IMR-90 (cell line): ENCODE measurements at regions not wholly inside any gene's neighbourhood (a gene's known extent, or its start where the extent isn't known, plus 50 kb on each side); places are given as distances from the start of the nearest gene placed in this dataset.

Experiments used
- ATAC-seq: fragments of 200-7000 bp; cut with Tn5 transposase; 2 replicates; pipeline ENCODE4 v1.9.1; 2020; ENCODE audit warnings: low read depth, mild to moderate bottlenecking, moderate library complexity
- BruUV-seq: library from RNA; stranded (reverse); fragments of 400-500 nt; replicated peaks from 2 replicates; lab custom pipeline; 2021; lab: Mats Ljungman, UMichigan
- CTCF ChIA-PET: fragments of 300-600 bp; formaldehyde crosslinking; extraction: SDS; loops from one replicate; lab custom pipeline; 2021; ENCODE audit warnings: antibody characterized with exemption; lab: Yijun Ruan, JAX
- POLR2A ChIA-PET: fragments of 300-600 bp; sonication (Branson Sonifier 250); formaldehyde crosslinking; loops from one replicate; lab custom pipeline; 2022; ENCODE audit warnings: antibody characterized with exemption; ENCODE audit not compliant: unreplicated experiment; lab: Charles Lee
- DNase-seq: peaks from one replicate; pipeline ENCODE4 v3.0.0; 2013
- H2AFZ ChIP-seq: replicated peaks from 2 replicates; pipeline ENCODE3; 2013; ENCODE audit warnings: low read length, mild to moderate bottlenecking; ENCODE audit not compliant: poor library complexity
- H2AK5ac ChIP-seq: 2 replicates; pipeline ENCODE4 v1.6.1; 2013; ENCODE audit warnings: low read depth, low read length, inconsistent platforms
- H2AK9ac ChIP-seq: replicated peaks from 2 replicates; pipeline ENCODE3; 2013; ENCODE audit warnings: mild to moderate bottlenecking, low read depth, low read length, moderate library complexity; ENCODE audit not compliant: poor library complexity
- H2BK120ac ChIP-seq: 2 replicates; pipeline ENCODE4 v1.6.1; 2013; ENCODE audit warnings: low read depth, low read length, inconsistent platforms
- H2BK15ac ChIP-seq: 3 replicates; pipeline ENCODE4 v1.6.1; 2013; ENCODE audit warnings: low read depth, low read length, inconsistent platforms
- H2BK20ac ChIP-seq: 2 replicates; pipeline ENCODE4 v1.6.1; 2013; ENCODE audit warnings: low read depth, mild to moderate bottlenecking, inconsistent platforms, low read length, moderate library complexity
- H2BK5ac ChIP-seq: 2 replicates; pipeline ENCODE4 v1.6.1; 2013; ENCODE audit warnings: mild to moderate bottlenecking, low read depth, low read length, inconsistent platforms; ENCODE audit not compliant: poor library complexity, severe bottlenecking
- H3K14ac ChIP-seq: replicated peaks from 2 replicates; pipeline ENCODE4 v1.6.1; 2013; ENCODE audit warnings: low read depth, low read length, inconsistent platforms
- H3K18ac ChIP-seq: 2 replicates; pipeline ENCODE4 v1.6.1; 2013; ENCODE audit warnings: low read depth, low read length, control low read depth
- H3K23ac ChIP-seq: 2 replicates; pipeline ENCODE4 v1.6.1; 2013; ENCODE audit warnings: low read depth, low read length, inconsistent platforms
- H3K27ac ChIP-seq: 2 replicates; pipeline ENCODE4 v1.5.1; 2013; ENCODE audit warnings: mild to moderate bottlenecking, control low read depth, low read length; ENCODE audit not compliant: insufficient read depth
- H3K27me3 ChIP-seq: 2 replicates; pipeline ENCODE4 v1.6.1; 2013; ENCODE audit warnings: low read length; ENCODE audit not compliant: control insufficient read depth, insufficient read depth
- H3K36me3 ChIP-seq: 2 replicates; pipeline ENCODE4 v1.6.1; 2013; ENCODE audit warnings: low read length, mixed read lengths; ENCODE audit not compliant: control insufficient read depth, insufficient read depth
- H3K4ac ChIP-seq: 2 replicates; pipeline ENCODE4 v1.6.1; 2013; ENCODE audit warnings: low read depth, low read length, inconsistent platforms
- H3K4me1 ChIP-seq: 2 replicates; pipeline ENCODE4 v1.6.1; 2013; ENCODE audit warnings: low read length, mixed read lengths; ENCODE audit not compliant: control insufficient read depth, insufficient read depth
- H3K4me2 ChIP-seq: 2 replicates; pipeline ENCODE4 v1.6.1; 2013; ENCODE audit warnings: low read depth, mild to moderate bottlenecking, control low read depth, low read length, moderate library complexity
- H3K4me3 ChIP-seq: 2 replicates; pipeline ENCODE4 v1.5.1; 2013; ENCODE audit warnings: low read depth, mild to moderate bottlenecking, control low read depth, low read length, moderate library complexity; ENCODE audit not compliant: insufficient read depth
- H3K56ac ChIP-seq: 2 replicates; pipeline ENCODE4 v1.6.1; 2013; ENCODE audit warnings: low read length, inconsistent platforms; ENCODE audit not compliant: insufficient read depth; ENCODE audit errors: extremely low read depth
- H3K79me1 ChIP-seq, 2 experiments: 2 replicates each; pipeline ENCODE4 v1.6.1; 2013; ENCODE audit warnings: low read length in 2 of 2, inconsistent platforms in 1 of 2, low read depth in 1 of 2
- H3K9ac ChIP-seq: 2 replicates; pipeline ENCODE4 v1.6.1; 2013; ENCODE audit warnings: low read depth, low read length, control low read depth
- H3K9me1 ChIP-seq: 2 replicates; pipeline ENCODE4 v1.6.1; 2013; ENCODE audit warnings: low read length, inconsistent platforms; ENCODE audit not compliant: insufficient read depth
- H3K9me3 ChIP-seq: 2 replicates; pipeline ENCODE4 v1.6.1; 2013; ENCODE audit warnings: low read length; ENCODE audit not compliant: control insufficient read depth, insufficient read depth
- H4K20me1 ChIP-seq: 2 replicates; pipeline ENCODE4 v1.6.1; 2013; ENCODE audit warnings: low read length, inconsistent platforms; ENCODE audit not compliant: insufficient read depth
- H4K5ac ChIP-seq: 2 replicates; pipeline ENCODE4 v1.6.1; 2013; ENCODE audit warnings: mild to moderate bottlenecking, low read depth, low read length, control low read depth
- H4K8ac ChIP-seq, 2 experiments: 2 replicates each; pipeline ENCODE4 v1.6.1; 2013; ENCODE audit warnings: low read depth in 2 of 2, low read length in 2 of 2, control low read depth in 1 of 2, inconsistent platforms in 1 of 2
- H4K91ac ChIP-seq: 2 replicates; pipeline ENCODE4 v1.6.1; 2013; ENCODE audit warnings: low read depth, low read length, inconsistent platforms; ENCODE audit not compliant: insufficient read depth
- BHLHE40 ChIP-seq: fragments of 150-350 bp; IDR thresholded peaks from 2 replicates; pipeline ENCODE4 v1.6.1; 2016; ENCODE audit warnings: mild to moderate bottlenecking, low read depth, low read length
- ELK1 ChIP-seq: fragments of 150-350 bp; IDR thresholded peaks from 2 replicates; pipeline ENCODE4 v1.6.1; 2016; ENCODE audit warnings: low read depth, mild to moderate bottlenecking, low read length, moderate library complexity, borderline replicate concordance
- MAZ ChIP-seq: IDR thresholded peaks from 2 replicates; pipeline ENCODE4 v1.6.1; 2012; ENCODE audit warnings: low read depth, mild to moderate bottlenecking, low read length, improper control_type of control experiment, moderate library complexity, borderline replicate concordance
- RFX5 ChIP-seq: IDR thresholded peaks from 2 replicates; pipeline ENCODE4 v1.8.0; 2012; ENCODE audit warnings: low read depth, mild to moderate bottlenecking, low read length, moderate library complexity
- USF2 ChIP-seq: fragments of 150-350 bp; IDR thresholded peaks from 2 replicates; pipeline ENCODE4 v1.6.1; 2017; ENCODE audit warnings: mild to moderate bottlenecking, antibody characterized with exemption, low read length, low read depth
- WGBS, 2 experiments: methylation state at CpG; one replicate each; pipeline versions ENCODE4 v1.1.5 to v1.1.7; 2013; ENCODE audit warnings: missing lambda C conversion rate in 2 of 2; ENCODE audit not compliant: insufficient read length in 1 of 2; ENCODE audit errors: extremely low coverage in 2 of 2; 5-methylcytosine and 5-hydroxymethylcytosine counted together
- dilution Hi-C: fragments of 300-500 bp; cut with HindIII; formaldehyde crosslinking; loops from one replicate; pipeline ENCODE4 v1.14.3; 2018; ENCODE audit warnings: low sequenced_read_pairs; ENCODE audit not compliant: unreplicated experiment
- in situ Hi-C: fragments of 300-500 bp; cut with MboI; formaldehyde crosslinking; loops from 3 replicates; pipeline ENCODE4 v1.14.3; 2019; ENCODE audit warnings: low sequenced_read_pairs, inconsistent platforms, mixed read lengths
- intact Hi-C: fragments of 100-400 bp; cut with micrococcal nuclease; formaldehyde crosslinking; loops from 2 replicates; pipeline ENCODE4 v1.10.0; 2022

- Histone ChIP-seq H2BK5ac (no peak overlapping the region), H2BK15ac (no peak overlapping the region), H3K4me1 (no peaks in the 10 kb centered on the region), H4K91ac (no peak overlapping the region), H2BK20ac (no peak overlapping the region), H2AFZ (no peak overlapping the region), H3K18ac (no peak overlapping the region), H4K5ac (no peak overlapping the region), H3K56ac (no peak overlapping the region), H3K4ac (no peak overlapping the region), H3K14ac (no peak overlapping the region), H3K9me1 (no peaks in the 10 kb centered on the region), H3K23ac (no peak overlapping the region), H3K4me3 (no peak overlapping the region), H3K27ac (no peak overlapping the region), H3K27me3 (no peaks in the 10 kb centered on the region), H2AK9ac (no peak overlapping the region), H2AK5ac (no peak overlapping the region), H4K20me1 (no peaks in the 10 kb centered on the region), H4K8ac (no peak overlapping the region), H3K36me3 (no peaks in the 10 kb centered on the region), H2BK120ac (no peak overlapping the region), H3K4me2 (no peak overlapping the region), H3K79me1 (no peaks in the 10 kb centered on the region), H3K9me3 (no peaks in the 10 kb centered on the region), H3K9ac (no peak overlapping the region)
- no TSS peak for BruUV-seq
- no CpG with 5 or more reads among the region's 1 CpG for WGBS, 2 experiments
- dilution Hi-C loops (no loop called here), in situ Hi-C loops (no loop called here), intact Hi-C loops (no loop called here)
- DNase-seq, result no peak
- CTCF ChIA-PET, result no interaction called here
- POLR2A ChIA-PET, result no interaction called here
- TF ChIP-seq BHLHE40 (no peak), RFX5 (no peak), MAZ (no peak), USF2 (no peak), ELK1 (no peak)
- no peak for ATAC-seq
These were observed 534.6 kb upstream of the PTBP2 start for GRCh38 chr1:96187020-96187419.
